Osteocyte (in vitro differentiated cells): ENCODE measurements at regions not wholly inside any gene's neighbourhood (a gene's known extent, or its start where the extent isn't known, plus 50 kb on each side); places are given as distances from the start of the nearest gene placed in this dataset.

Experiments used
- DNase-seq: peaks from one replicate; pipeline ENCODE4 v3.0.0; 2021; ENCODE audit warnings: mixed read lengths; ENCODE audit not compliant: unreplicated experiment; ENCODE audit errors: extremely low spot score
- H3K27ac Mint-ChIP-seq: one replicate; pipeline ENCODE4 v1.8.0; 2021; ENCODE audit warnings: mild to moderate bottlenecking, mixed read lengths; ENCODE audit not compliant: unreplicated experiment
- H3K27me3 Mint-ChIP-seq: one replicate; pipeline ENCODE4 v1.8.0; 2021; ENCODE audit warnings: mixed read lengths; ENCODE audit not compliant: unreplicated experiment
- H3K36me3 Mint-ChIP-seq: one replicate; pipeline ENCODE4 v1.8.0; 2021; ENCODE audit warnings: mixed read lengths; ENCODE audit not compliant: unreplicated experiment
- H3K4me1 Mint-ChIP-seq: one replicate; pipeline ENCODE4 v1.8.0; 2021; ENCODE audit warnings: mixed read lengths; ENCODE audit not compliant: unreplicated experiment
- H3K4me3 Mint-ChIP-seq: one replicate; pipeline ENCODE4 v1.8.0; 2021; ENCODE audit warnings: mild to moderate bottlenecking, moderate library complexity, mixed read lengths; ENCODE audit not compliant: unreplicated experiment
- H3K9me3 Mint-ChIP-seq: one replicate; pipeline ENCODE4 v1.8.0; 2021; ENCODE audit warnings: mixed read lengths; ENCODE audit not compliant: unreplicated experiment
- CTCF ChIP-seq: fragments of 200-600 bp; sonication (generic); IDR thresholded peaks from 2 replicates; pipeline ENCODE4 v1.5.0; 2021; ENCODE audit warnings: antibody characterized with exemption, mild to moderate bottlenecking, moderate library complexity

- peaks cover 23% of the 10 kb centered on the region for H3K27me3 Mint-ChIP-seq
- H3K36me3 Mint-ChIP-seq = no peaks in the 10 kb centered on the region
- H3K27ac Mint-ChIP-seq = no peak overlapping the region
- H3K4me1 Mint-ChIP-seq = no peaks in the 10 kb centered on the region
- DNase-seq = no peak
- no peaks in the 10 kb centered on the region for H3K9me3 Mint-ChIP-seq
- no peak for TF ChIP-seq CTCF
- no peak overlapping the region for H3K4me3 Mint-ChIP-seq
Measured at GRCh38 chr14:99028041-99028440, 244.0 kb downstream of the BCL11B start.

- no peak for TF ChIP-seq CTCF
- DNase-seq = no peak
Measured at GRCh38 chr14:99028521-99028920, 243.5 kb downstream of the BCL11B start.

GRCh38 chr14:99029145-99029915 lies 242.7 kb downstream of the BCL11B start:
- no peaks in the 10 kb centered on the region for H3K36me3 Mint-ChIP-seq

More at GRCh38 chr14:99028521-99028920, 243.5 kb downstream of the BCL11B start:
- peaks cover 23% of the 10 kb centered on the region for H3K27me3 Mint-ChIP-seq
- H3K36me3 Mint-ChIP-seq = no peaks in the 10 kb centered on the region
- H3K9me3 Mint-ChIP-seq = no peaks in the 10 kb centered on the region
- no peaks in the 10 kb centered on the region for H3K4me1 Mint-ChIP-seq
- H3K4me3 Mint-ChIP-seq = no peak overlapping the region
- no peak overlapping the region for H3K27ac Mint-ChIP-seq

GRCh38 chr14:99029916-99030305 lies 242.1 kb downstream of the BCL11B start:
- no peak overlapping the region for H3K27ac Mint-ChIP-seq
- peaks cover 3% of the 10 kb centered on the region for H3K4me1 Mint-ChIP-seq
- TF ChIP-seq CTCF = no peak
- DNase-seq = no peak
- no peak overlapping the region for H3K4me3 Mint-ChIP-seq
- H3K9me3 Mint-ChIP-seq = no peaks in the 10 kb centered on the region
- peaks cover 17% of the 10 kb centered on the region for H3K27me3 Mint-ChIP-seq
- H3K36me3 Mint-ChIP-seq = no peaks in the 10 kb centered on the region

More at GRCh38 chr14:99029145-99029915, 242.7 kb downstream of the BCL11B start:
- no peaks in the 10 kb centered on the region for H3K9me3 Mint-ChIP-seq
- no peak for DNase-seq
- no peak overlapping the region for H3K27ac Mint-ChIP-seq
- H3K27me3 Mint-ChIP-seq = peaks cover 21% of the 10 kb centered on the region
- no peaks in the 10 kb centered on the region for H3K4me1 Mint-ChIP-seq
- TF ChIP-seq CTCF = no peak
- H3K4me3 Mint-ChIP-seq = no peak overlapping the region

- Mint-ChIP-seq H3K27me3 (peaks cover 17% of the 10 kb centered on the region), H3K4me1 (peaks cover 8% of the 10 kb centered on the region), H3K36me3 (no peaks in the 10 kb centered on the region), H3K9me3 (no peaks in the 10 kb centered on the region), H3K4me3 (no peak overlapping the region), H3K27ac (no peak overlapping the region)
- TF ChIP-seq CTCF = no peak
- DNase-seq = no peak
Measured at GRCh38 chr14:99030454-99030853, 241.5 kb downstream of the BCL11B start.
